T-helper 2 cell treated with Interferon-gamma antibody and Interleukin-4, amounts not matched to agents 100 ng/mL and 5 ng/mL, for 36 hours (primary cell): ENCODE measurements at regions not wholly inside any gene's neighbourhood (a gene's known extent, or its start where the extent isn't known, plus 50 kb on each side); places are given as distances from the start of the nearest gene placed in this dataset.

Source experiments
- intact Hi-C: fragments of 100-400 bp; cut with micrococcal nuclease; formaldehyde crosslinking; loops from one replicate; pipeline ENCODE4 v1.15.1; 2023

GRCh38 chr5:132130918-132131715 is 57.5 kb downstream of the CSF2 start:
- intact Hi-C loops, result no loop called here

- intact Hi-C loops, result no loop called here
These were observed 58.5 kb downstream of the CSF2 start for GRCh38 chr5:132132138-132132537.

- intact Hi-C loops, result loop anchor here (1.0 to 2.0 kb wide), 2 partner anchors 32 to 69 kb away; no protein-coding TSS in a partner anchor
These were observed 60.8 kb downstream of the CSF2 start for GRCh38 chr5:132134384-132134783.

- intact Hi-C loops, result no loop called here
These were observed 63.3 kb downstream of the CSF2 start for GRCh38 chr5:132136906-132137305.

- intact Hi-C loops, result no loop called here
These were observed 64.7 kb downstream of the CSF2 start for GRCh38 chr5:132138260-132138659.
